ENCODE measurements at regions not wholly inside any gene's neighbourhood (a gene's known extent, or its start where the extent isn't known, plus 50 kb on each side); places are given as distances from the start of the nearest gene placed in this dataset.

GRCh38 chr20:59411170-59411569 lies 110.8 kb downstream of the EDN3 start:
- no peak for DNase-seq (ENCODE audit: low read depth)
- H3K4me3 ChIP-seq (ENCODE audit: low read depth, low read length), result no peak overlapping the region
- TF ChIP-seq, protein P1, sequence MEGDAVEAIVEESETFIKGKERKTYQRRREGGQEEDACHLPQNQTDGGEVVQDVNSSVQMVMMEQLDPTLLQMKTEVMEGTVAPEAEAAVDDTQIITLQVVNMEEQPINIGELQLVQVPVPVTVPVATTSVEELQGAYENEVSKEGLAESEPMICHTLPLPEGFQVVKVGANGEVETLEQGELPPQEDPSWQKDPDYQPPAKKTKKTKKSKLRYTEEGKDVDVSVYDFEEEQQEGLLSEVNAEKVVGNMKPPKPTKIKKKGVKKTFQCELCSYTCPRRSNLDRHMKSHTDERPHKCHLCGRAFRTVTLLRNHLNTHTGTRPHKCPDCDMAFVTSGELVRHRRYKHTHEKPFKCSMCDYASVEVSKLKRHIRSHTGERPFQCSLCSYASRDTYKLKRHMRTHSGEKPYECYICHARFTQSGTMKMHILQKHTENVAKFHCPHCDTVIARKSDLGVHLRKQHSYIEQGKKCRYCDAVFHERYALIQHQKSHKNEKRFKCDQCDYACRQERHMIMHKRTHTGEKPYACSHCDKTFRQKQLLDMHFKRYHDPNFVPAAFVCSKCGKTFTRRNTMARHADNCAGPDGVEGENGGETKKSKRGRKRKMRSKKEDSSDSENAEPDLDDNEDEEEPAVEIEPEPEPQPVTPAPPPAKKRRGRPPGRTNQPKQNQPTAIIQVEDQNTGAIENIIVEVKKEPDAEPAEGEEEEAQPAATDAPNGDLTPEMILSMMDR (conservative IDR thresholded peaks at IDR 0.05; ENCODE audit: low read depth, low read length), result no peak

- TF ChIP-seq, protein P1 (conservative IDR thresholded peaks at IDR 0.05; ENCODE audit: low read depth, low read length), result no peak
- no peak for DNase-seq (ENCODE audit: low read depth)
- no peak overlapping the region for H3K4me3 ChIP-seq (ENCODE audit: low read depth, low read length)
Measured at GRCh38 chr20:59411589-59411988, 111.2 kb downstream of the EDN3 start.

- TF ChIP-seq, protein P1 (conservative IDR thresholded peaks at IDR 0.05; ENCODE audit: low read depth, low read length), result no peak
- no peak for DNase-seq (ENCODE audit: low read depth)
- H3K4me3 ChIP-seq (ENCODE audit: low read depth, low read length), result no peak overlapping the region
Measured at GRCh38 chr20:59412181-59412580, 111.8 kb downstream of the EDN3 start.

DNA sequence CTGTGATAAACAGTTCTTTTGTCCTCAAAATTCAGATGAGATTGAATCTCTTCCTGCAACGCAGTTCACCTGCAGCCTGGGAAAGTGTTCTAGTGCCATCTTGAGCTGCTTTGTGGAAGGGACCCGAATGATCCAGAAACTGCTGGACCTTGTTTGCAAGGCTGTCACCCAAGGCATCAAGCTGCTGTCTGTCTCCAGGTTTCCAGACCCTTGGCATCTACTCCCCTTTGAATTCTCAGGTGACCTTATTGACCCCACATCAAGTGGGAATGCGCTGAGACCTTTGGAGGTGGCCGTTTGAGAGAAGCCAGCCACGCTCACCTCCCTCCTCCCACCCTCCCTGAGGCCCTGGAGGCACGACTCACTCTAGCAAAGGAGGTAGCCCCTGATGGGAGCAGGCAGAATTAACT lies 112.5 kb downstream of the EDN3 start:
- DNase-seq (ENCODE audit: low read depth), result no peak
- TF ChIP-seq, protein P1 (conservative IDR thresholded peaks at IDR 0.05; ENCODE audit: low read depth, low read length), result no peak
- H3K4me3 ChIP-seq (ENCODE audit: low read depth, low read length), result no peak overlapping the region

DNA sequence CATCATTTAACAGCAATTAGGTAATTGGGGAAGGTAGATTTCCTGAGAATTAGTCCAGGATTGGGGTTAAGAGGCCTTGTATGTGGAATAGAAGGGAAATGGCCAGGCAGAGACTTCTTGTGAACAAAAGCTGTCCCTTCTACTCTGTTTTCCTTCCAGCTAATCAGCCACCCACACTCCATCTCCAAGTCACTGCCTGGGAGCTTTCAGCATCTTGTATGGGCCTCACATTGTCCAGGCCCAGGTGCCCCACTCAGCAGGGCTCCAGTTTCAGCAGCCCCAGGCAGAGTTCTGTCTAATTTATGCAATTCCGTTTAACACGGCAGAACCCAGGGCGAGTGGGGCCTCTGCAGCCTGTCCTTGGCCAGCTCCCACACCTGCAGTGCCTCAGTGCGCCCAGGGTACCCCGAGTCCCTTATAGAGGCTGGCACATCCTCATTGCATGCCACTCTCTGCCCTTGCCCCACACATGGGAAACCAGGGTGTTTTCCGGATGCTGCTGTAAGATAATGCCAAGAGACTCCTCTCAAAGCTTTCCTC lies 113.0 kb downstream of the EDN3 start:
- no peak for DNase-seq (ENCODE audit: low read depth)
- TF ChIP-seq, protein P1 (conservative IDR thresholded peaks at IDR 0.05; ENCODE audit: low read depth, low read length), result no peak
- H3K4me3 ChIP-seq (ENCODE audit: low read depth, low read length), result no peak overlapping the region

DNA sequence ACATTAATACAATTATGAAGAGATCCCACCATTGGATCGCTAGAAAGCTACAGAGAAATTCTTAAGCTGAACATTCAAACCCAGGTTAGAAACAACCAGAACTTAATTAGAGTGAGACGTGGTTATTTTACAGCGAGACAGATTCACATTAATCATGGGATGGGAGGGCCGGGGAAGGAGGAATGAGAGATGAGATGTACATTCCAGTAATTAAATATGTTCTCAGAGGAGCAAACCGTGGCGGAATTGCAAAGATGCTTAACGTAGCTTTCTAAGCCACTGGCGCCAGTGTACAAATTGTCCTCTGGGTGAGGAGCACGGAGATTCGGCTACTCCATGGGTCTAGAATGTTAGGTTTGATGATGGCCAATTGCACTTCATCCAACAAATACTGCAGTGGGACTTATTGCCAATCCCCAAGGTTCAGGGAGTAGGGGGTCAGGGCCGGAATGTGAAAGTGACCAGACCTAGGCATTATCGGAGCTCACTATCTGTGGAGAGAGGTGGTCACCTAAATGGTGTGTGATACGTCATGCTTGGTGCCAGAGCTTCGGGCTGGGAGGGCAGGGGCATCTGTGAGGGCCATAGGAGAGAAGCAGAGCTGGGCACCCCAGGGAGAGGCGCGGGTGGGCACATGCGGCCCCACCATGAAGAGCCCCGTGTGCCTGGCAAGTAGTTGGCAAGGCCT lies 114.7 kb downstream of the EDN3 start:
- no peak overlapping the region for H3K4me3 ChIP-seq (ENCODE audit: low read depth, low read length)
- no peak for DNase-seq (ENCODE audit: low read depth)
- TF ChIP-seq, protein P1 (conservative IDR thresholded peaks at IDR 0.05; ENCODE audit: low read depth, low read length), result no peak

DNA sequence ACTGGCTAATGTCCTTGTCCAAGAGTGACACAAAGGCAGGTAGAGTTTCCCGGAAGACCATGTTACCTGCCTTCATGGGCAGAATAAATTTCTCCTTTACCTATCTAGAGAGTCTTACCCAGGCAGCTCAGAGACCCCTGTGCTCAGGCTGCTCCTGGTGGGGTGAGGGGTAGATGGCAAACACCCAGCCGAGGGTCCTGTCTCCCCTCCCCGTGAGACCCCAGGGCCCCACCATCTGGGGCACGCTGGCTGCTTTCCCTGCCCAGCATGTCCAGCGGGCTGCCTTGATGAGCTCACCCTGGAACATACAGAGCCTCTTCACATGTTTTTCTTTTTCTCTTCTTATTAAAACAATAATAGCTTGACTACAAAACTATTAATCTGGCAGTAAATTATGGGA lies 116.5 kb downstream of the EDN3 start:
- TF ChIP-seq, protein P1 (conservative IDR thresholded peaks at IDR 0.05; ENCODE audit: low read depth, low read length), result no peak
- no peak overlapping the region for H3K4me3 ChIP-seq (ENCODE audit: low read depth, low read length)
- DNase-seq (ENCODE audit: low read depth), result no peak
